Nephron (organoid): ENCODE measurements at regions not wholly inside any gene's neighbourhood (a gene's known extent, or its start where the extent isn't known, plus 50 kb on each side); places are given as distances from the start of the nearest gene placed in this dataset.

Experiments used
- H3K27ac Mint-ChIP-seq, 3 experiments: 2 replicates each; pipeline ENCODE4 v1.8.0; 2020; ENCODE audit warnings: mixed read lengths in 3 of 3, mild to moderate bottlenecking in 2 of 3, moderate library complexity in 1 of 3
- H3K27me3 Mint-ChIP-seq: 2 replicates; pipeline ENCODE4 v1.8.0; 2021; ENCODE audit warnings: low read depth, mild to moderate bottlenecking, moderate library complexity, mixed read lengths
- H3K36me3 Mint-ChIP-seq: 2 replicates; pipeline ENCODE4 v1.8.0; 2020; ENCODE audit warnings: low read depth, mixed read lengths
- H3K4me1 Mint-ChIP-seq: 2 replicates; pipeline ENCODE4 v1.8.0; 2020; ENCODE audit warnings: mixed read lengths
- H3K4me3 Mint-ChIP-seq, 3 experiments: 2 replicates each; pipeline ENCODE4 v1.8.0; 2020; ENCODE audit warnings: mild to moderate bottlenecking in 3 of 3, mixed read lengths in 3 of 3, moderate library complexity in 2 of 3
- H3K9me3 Mint-ChIP-seq: 2 replicates; pipeline ENCODE4 v1.8.0; 2020; ENCODE audit warnings: mixed read lengths
- TF ChIP-seq, protein P1 (sequence below), 3 experiments: fragments of 200-600 bp; sonication (generic); IDR thresholded peaks; one replicate each; pipeline ENCODE4 v1.5.0; 2021; ENCODE audit warnings: antibody characterized with exemption in 3 of 3; ENCODE audit not compliant: unreplicated experiment in 3 of 3

DNA sequence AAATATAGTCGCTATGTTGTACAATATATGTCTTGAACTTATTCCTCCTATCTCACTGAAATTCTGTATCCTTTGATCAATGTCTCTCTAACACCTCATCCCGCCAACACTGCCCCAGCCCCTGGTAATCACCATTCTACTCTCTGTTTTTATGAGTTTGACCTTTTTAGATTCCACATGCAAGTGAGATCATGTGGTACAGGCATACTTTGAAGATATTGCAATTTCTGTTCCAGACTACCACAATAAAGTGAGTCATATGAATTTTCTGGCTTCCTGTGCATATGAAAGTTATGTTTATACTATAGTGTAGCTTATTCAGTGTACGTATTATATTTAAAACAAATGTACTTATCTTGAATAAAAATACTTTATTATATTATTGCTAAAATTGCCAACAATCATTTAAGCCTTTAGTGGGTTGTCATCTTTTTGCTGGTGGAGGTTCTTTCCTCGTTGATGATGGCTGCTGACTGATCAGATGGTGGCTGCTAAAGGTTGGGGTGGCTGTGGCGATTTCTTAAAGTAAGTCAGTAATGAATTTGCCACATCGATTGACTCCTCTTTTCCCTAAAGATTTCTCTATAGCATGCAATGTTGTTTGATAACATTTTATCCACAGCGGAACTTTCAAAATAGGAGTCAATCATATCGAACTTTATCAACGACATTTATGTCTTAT is 257.2 kb downstream of the NFKBIZ start:
- Mint-ChIP-seq H3K27ac (no peak overlapping the region), H3K36me3 (no peaks in the 10 kb centered on the region), H3K4me3 (no peak overlapping the region), H3K9me3 (peaks cover 15% of the 10 kb centered on the region), H3K27me3 (no peaks in the 10 kb centered on the region), H3K4me1 (no peaks in the 10 kb centered on the region)
- TF ChIP-seq, protein P1, sequence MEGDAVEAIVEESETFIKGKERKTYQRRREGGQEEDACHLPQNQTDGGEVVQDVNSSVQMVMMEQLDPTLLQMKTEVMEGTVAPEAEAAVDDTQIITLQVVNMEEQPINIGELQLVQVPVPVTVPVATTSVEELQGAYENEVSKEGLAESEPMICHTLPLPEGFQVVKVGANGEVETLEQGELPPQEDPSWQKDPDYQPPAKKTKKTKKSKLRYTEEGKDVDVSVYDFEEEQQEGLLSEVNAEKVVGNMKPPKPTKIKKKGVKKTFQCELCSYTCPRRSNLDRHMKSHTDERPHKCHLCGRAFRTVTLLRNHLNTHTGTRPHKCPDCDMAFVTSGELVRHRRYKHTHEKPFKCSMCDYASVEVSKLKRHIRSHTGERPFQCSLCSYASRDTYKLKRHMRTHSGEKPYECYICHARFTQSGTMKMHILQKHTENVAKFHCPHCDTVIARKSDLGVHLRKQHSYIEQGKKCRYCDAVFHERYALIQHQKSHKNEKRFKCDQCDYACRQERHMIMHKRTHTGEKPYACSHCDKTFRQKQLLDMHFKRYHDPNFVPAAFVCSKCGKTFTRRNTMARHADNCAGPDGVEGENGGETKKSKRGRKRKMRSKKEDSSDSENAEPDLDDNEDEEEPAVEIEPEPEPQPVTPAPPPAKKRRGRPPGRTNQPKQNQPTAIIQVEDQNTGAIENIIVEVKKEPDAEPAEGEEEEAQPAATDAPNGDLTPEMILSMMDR (IDR thresholded peaks at IDR 0.05; ENCODE audit: unreplicated experiment in 3 of 3), result no peak

DNA sequence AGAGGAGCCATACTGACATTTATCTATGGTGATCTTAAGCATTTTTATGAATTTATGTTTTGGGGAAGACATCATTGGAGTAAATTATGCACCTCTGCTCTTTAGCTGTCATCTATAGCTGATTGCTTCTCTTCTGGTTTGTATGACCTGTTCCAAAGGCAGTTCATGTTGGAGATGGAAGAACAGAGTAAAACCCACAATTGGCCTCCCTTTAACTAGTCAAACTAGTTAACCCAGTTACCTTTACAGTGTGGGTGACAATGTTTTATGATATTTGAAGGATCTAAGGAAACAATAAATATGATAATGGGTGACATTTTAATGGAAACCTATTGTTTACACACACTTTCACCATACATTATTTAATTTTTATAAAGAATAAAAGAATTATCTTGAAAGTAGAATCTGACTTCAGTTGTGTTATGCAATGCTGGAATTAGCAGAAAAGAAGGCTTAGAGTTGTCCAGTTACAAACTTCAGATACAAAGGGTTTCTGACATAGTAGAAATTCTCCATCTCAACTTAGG is 263.5 kb downstream of the NFKBIZ start:
- Mint-ChIP-seq H3K4me1 (no peaks in the 10 kb centered on the region), H3K9me3 (peaks cover 10% of the 10 kb centered on the region), H3K27ac (peak overlapping the region; percentile 56 to 75 (median 66)), H3K27me3 (no peaks in the 10 kb centered on the region), H3K4me3 (no peak overlapping the region), H3K36me3 (no peaks in the 10 kb centered on the region)
- TF ChIP-seq, protein P1 (IDR thresholded peaks at IDR 0.05; ENCODE audit: unreplicated experiment in 3 of 3), result no peak

DNA sequence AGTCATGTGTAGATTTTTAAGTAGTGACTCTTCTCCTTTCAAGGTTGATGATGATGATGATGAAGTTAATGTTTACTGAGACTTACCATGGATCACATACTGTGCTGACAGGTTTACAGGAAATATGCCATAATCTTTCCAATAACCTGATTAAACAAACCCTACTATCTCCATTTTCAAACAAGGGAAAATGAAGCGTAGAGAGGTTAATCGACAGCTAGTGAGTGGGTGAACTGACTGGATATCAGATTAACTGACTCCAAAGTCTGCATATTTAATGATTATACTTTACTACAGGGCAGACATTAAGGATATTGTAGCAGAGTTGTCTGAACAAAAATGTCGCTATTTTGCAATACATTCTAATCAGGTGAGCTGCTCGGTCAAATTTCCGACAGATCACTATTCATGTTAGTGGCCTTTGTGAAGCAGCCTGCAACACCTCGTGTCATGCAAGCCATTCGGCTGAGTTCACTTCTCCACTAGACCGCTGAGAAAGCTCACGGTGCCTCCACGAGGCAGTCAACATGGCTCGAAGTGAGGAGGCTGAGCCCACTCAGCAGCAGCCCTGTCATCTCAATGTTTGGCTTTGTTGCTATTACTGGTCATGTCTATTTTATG is 264.2 kb downstream of the NFKBIZ start:
- Mint-ChIP-seq H3K36me3 (no peaks in the 10 kb centered on the region), H3K27ac (peak overlapping the region; percentile 56 to 75 (median 66)), H3K27me3 (no peaks in the 10 kb centered on the region), H3K4me1 (no peaks in the 10 kb centered on the region), H3K9me3 (peaks cover 5% of the 10 kb centered on the region), H3K4me3 (no peak overlapping the region)
- TF ChIP-seq, protein P1 (IDR thresholded peaks at IDR 0.05; ENCODE audit: unreplicated experiment in 3 of 3), result no peak

DNA sequence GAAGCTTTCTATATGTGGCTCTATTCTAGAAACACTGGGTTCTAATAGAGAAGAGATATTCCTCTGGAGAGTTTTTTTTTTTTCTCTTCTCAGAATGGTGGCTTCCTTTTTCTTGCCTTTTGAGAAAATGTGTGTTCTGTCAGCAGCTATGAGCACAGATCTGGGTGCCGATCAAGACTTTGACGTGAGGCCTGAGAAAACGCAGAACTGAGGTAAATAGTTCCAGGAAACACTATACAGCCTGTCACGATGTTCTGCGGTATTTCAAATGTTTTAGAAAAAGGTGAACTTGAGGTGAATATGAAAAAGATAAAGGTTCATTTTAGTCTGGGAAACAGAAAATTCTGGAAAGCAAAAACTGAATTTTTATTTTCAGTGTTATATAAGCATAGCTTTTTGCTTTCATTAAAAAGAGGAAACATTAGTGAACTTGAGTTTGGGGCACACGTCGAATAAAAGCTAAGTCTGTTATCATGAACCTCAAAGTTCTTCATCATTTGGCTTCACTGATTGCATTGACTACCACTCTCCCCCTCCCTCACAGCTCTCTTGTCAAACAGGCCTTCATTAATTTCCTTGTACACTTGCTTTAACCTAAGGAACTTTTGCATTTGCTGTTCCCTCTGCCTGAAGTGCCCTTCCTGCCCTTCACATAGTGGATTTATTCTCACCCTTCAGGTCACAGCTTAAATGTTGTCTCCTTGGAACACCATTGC is 265.1 kb downstream of the NFKBIZ start:
- TF ChIP-seq, protein P1 (IDR thresholded peaks at IDR 0.05; ENCODE audit: unreplicated experiment in 3 of 3), result no peak
- H3K27me3 Mint-ChIP-seq, result no peaks in the 10 kb centered on the region
- H3K9me3 Mint-ChIP-seq, result peaks cover 5% of the 10 kb centered on the region
- no peaks in the 10 kb centered on the region for H3K4me1 Mint-ChIP-seq
- no peak overlapping the region for H3K4me3 Mint-ChIP-seq
- no peaks in the 10 kb centered on the region for H3K36me3 Mint-ChIP-seq
- H3K27ac Mint-ChIP-seq, result peak overlapping the region in 1 of 3 experiments; percentile 20

DNA sequence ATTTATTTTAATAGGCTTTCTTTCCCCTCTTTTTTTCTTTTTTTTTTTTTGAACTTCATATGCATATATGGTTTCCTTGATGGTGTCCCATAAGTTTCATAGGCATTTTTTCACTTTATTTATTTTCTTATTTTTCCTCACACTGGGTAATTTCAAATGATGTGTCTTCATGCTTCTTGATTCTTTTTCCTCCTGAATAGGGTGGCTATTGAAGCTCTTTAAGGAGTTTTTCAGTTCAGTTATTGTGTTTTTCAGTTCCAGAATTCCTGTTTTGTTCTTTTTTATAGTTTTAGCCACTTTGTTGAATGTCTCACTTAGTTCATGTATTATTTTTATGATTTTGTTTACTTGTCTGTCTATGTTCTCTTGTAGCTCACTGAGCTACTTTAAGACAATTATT is 273.2 kb downstream of the NFKBIZ start:
- H3K9me3 Mint-ChIP-seq, result peaks cover 27% of the 10 kb centered on the region
- no peaks in the 10 kb centered on the region for H3K4me1 Mint-ChIP-seq
- H3K27me3 Mint-ChIP-seq, result no peaks in the 10 kb centered on the region
- H3K27ac Mint-ChIP-seq, result no peak overlapping the region
- H3K4me3 Mint-ChIP-seq, result no peak overlapping the region
- peaks cover 4% of the 10 kb centered on the region for H3K36me3 Mint-ChIP-seq
- TF ChIP-seq, protein P1 (IDR thresholded peaks at IDR 0.05; ENCODE audit: unreplicated experiment in 3 of 3), result no peak
